IMR-90 (cell line): ENCODE measurements at regions not wholly inside any gene's neighbourhood (a gene's known extent, or its start where the extent isn't known, plus 50 kb on each side); places are given as distances from the start of the nearest gene placed in this dataset.

Experiments used
- CEBPB ChIP-seq: IDR thresholded peaks from 2 replicates; pipeline ENCODE4 v1.6.1; 2012; ENCODE audit warnings: low read depth, low read length, improper control_type of control experiment
- CHD1 ChIP-seq: IDR thresholded peaks from 2 replicates; pipeline ENCODE4 v1.6.1; 2012; ENCODE audit warnings: low read depth, low read length, improper control_type of control experiment
- CTCF ChIP-seq: conservative IDR thresholded peaks from 2 replicates; pipeline ENCODE4 v1.5.1; 2012; ENCODE audit warnings: mild to moderate bottlenecking, low read depth, low read length, improper control_type of control experiment
- FOS ChIP-seq: fragments of 150-350 bp; IDR thresholded peaks from 2 replicates; pipeline ENCODE4 v1.6.1; 2016; ENCODE audit warnings: low read depth, low read length
- MAFK ChIP-seq: IDR thresholded peaks from 2 replicates; pipeline ENCODE4 v1.6.1; 2012; ENCODE audit warnings: low read depth, low read length, improper control_type of control experiment
- MAZ ChIP-seq: IDR thresholded peaks from 2 replicates; pipeline ENCODE4 v1.6.1; 2012; ENCODE audit warnings: low read depth, mild to moderate bottlenecking, low read length, improper control_type of control experiment, moderate library complexity, borderline replicate concordance
- MXI1 ChIP-seq: IDR thresholded peaks from 2 replicates; pipeline ENCODE4 v1.6.1; 2012; ENCODE audit warnings: low read depth, mild to moderate bottlenecking, low read length, moderate library complexity, borderline replicate concordance
- NFE2L2 ChIP-seq: fragments of 150-350 bp; IDR thresholded peaks from 2 replicates; pipeline ENCODE4 v1.6.1; 2016; ENCODE audit warnings: low read depth, mild to moderate bottlenecking, low read length
- POLR2A ChIP-seq: IDR thresholded peaks from 2 replicates; pipeline ENCODE4 v1.6.1; 2012; ENCODE audit warnings: mild to moderate bottlenecking, low read depth, low read length
- RAD21 ChIP-seq: IDR thresholded peaks from 2 replicates; pipeline ENCODE4 v1.6.1; 2012; ENCODE audit warnings: low read length, improper control_type of control experiment
- TF ChIP-seq, protein P1 (sequence below): fragments of 150-350 bp; IDR thresholded peaks from 2 replicates; pipeline ENCODE4 v1.6.1; 2016; ENCODE audit warnings: low read depth, mild to moderate bottlenecking, low read length, moderate library complexity, borderline replicate concordance

DNA sequence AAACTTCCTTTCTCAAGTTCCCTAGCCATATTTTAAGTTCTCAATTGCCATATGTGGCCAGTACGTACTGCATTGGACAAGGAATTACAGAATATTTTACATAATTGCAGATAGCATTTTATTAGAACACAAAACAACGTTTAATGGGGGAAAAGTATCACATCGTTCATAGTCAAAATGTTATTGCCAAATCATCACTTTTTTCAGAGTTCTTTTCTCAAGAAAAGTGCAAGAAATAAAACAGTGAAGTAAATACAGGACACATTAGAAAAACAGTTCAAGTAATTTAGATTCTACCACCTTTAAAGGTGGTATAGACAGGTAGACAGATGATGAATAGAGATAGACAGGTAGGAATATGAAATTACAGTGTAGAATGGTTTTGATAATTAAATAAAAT, 479.1 kb upstream of the NCAM2 start:
- no peak for TF ChIP-seq POLR2A
- TF ChIP-seq CTCF = no peak
- TF ChIP-seq, protein P1, sequence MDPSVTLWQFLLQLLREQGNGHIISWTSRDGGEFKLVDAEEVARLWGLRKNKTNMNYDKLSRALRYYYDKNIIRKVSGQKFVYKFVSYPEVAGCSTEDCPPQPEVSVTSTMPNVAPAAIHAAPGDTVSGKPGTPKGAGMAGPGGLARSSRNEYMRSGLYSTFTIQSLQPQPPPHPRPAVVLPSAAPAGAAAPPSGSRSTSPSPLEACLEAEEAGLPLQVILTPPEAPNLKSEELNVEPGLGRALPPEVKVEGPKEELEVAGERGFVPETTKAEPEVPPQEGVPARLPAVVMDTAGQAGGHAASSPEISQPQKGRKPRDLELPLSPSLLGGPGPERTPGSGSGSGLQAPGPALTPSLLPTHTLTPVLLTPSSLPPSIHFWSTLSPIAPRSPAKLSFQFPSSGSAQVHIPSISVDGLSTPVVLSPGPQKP = no peak
- TF ChIP-seq NFE2L2 = no peak
- no peak for TF ChIP-seq RAD21
- TF ChIP-seq CHD1 = no peak
- TF ChIP-seq MAZ = no peak
- no peak for TF ChIP-seq FOS
- TF ChIP-seq MXI1 = no peak
- no peak for TF ChIP-seq CEBPB
- TF ChIP-seq MAFK = no peak
